ENCODE measurements at regions not wholly inside any gene's neighbourhood (a gene's known extent, or its start where the extent isn't known, plus 50 kb on each side); places are given as distances from the start of the nearest gene placed in this dataset.
A peak's percentile ranks its signal among the peaks of the same experiment; 100 is the strongest.
"Not testable (repeated sequence)": the region's sequence is repeated elsewhere in the genome, so short reads cannot be mapped to it uniquely, and the experiment has no call there.

DNA sequence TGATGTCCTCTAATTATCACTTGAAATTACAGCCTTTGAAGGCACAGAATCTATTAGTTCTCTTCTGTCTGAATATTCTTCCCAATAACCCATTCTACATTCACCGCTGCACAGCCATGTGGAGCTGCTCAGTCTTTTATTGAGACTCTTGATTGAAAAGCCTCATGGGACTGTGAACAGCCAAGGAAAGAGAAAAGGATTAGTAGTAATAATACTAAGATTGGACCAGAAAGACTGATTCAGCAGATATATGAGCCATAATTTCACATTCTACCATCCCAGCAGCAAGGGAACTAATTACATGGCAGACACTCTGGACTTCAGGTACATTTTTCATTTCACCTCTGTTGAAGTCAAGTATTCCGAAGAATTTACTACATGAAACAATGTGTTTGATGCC, 2471.7 kb downstream of the ARAP2 start:
- no peak for DNase-seq

- DNase-seq = no peak
Measured at GRCh38 chr4:33780952-33781791, 2463.1 kb downstream of the ARAP2 start.

GRCh38 chr4:33785843-33786242, 2458.5 kb downstream of the ARAP2 start:
- no peak for DNase-seq

DNA sequence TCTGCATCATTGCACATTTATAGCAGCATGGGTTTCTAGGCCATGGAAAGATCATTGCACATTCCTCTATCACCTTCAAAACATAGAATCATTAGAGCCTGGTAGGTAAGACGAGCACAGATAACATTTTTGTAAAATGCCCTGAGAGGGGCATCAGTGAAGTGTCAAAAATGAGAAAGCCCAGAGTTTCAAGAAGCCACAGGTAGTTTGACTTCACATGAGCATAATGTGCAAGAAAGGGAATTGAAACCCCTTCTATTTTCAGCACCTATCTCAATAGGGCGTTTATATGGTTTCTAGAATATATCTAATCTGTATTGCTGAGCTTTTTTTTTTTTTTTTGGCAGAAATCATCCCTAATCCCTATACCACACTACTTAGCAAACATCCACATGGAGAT, 2441.7 kb downstream of the ARAP2 start:
- DNase-seq = peak; percentile 4

GRCh38 chr4:33825685-33826084, 2418.6 kb downstream of the ARAP2 start:
- no peak for DNase-seq

GRCh38 chr4:33829356-33829755, 2415.0 kb downstream of the ARAP2 start:
- not testable (repeated sequence) for DNase-seq

DNA sequence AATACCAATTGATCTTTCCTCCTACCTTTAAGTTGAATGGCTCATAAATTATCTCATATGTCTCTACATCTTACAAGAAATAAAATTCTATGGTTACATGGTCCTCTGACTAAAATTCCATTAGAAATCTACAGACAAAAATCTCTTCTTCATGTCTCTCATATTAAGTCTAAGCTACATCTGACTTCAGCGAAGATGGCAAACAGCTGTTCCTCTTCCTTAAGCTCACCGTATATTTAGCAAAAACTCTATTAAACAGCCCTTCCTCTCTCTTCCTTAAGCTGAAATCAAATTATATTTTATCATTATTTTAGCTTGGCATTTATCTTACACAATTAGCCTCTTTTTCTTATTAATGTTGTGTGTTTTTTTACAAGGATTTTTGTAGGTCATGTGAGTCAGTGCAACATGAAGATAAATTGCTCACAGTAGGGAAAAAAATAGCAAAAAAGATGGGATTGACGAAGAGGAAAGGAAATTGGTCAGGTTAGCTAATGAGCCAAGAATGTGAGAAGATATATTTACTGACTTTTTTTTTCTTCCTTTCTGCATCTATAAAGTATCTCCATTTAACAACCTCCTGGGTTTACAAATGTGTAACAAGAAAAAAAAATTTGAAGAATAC, 2412.8 kb downstream of the ARAP2 start:
- no peak for DNase-seq

- DNase-seq = not testable (repeated sequence)
Measured at GRCh38 chr4:33835764-33836163, 2408.6 kb downstream of the ARAP2 start.

DNA sequence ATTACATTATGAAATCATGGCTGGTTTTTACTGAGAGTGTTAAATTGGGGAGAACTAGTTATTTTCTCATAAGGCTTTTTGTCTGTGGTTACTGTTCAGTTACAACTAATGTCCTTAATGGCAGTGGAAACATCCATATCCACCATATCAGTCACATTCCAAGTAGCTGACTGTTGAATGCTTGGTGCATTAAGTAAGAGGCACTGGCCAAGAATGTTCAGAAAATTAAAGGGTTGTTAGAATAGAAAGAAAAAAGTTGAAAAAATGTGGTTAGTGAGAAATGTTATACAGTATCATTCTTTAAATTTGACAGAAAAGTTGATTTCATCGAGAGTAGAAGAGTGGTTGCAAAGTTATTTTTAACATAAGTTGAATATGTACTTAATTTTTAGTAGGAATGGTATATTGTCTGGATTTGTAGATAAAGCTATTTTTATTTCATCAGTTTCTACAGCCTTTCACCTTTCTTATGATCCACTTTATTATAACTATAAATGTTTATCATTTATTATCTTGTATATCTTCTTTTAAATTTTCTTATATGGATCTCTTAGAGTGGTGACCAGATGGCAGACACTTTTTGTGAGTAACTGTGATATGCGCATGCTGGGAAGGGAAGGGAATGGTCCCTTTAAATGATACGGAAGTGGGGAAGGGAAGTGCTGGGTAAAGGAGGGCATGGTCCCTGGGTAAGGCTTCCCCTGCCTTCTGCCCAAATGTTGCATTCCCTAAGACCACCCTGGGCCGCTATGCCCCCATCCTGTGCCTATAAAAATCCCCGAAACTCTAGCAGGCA, 2407.1 kb downstream of the ARAP2 start:
- DNase-seq = no peak

- no peak for DNase-seq
Measured at GRCh38 chr4:33841120-33841519, 2403.2 kb downstream of the ARAP2 start.

DNA sequence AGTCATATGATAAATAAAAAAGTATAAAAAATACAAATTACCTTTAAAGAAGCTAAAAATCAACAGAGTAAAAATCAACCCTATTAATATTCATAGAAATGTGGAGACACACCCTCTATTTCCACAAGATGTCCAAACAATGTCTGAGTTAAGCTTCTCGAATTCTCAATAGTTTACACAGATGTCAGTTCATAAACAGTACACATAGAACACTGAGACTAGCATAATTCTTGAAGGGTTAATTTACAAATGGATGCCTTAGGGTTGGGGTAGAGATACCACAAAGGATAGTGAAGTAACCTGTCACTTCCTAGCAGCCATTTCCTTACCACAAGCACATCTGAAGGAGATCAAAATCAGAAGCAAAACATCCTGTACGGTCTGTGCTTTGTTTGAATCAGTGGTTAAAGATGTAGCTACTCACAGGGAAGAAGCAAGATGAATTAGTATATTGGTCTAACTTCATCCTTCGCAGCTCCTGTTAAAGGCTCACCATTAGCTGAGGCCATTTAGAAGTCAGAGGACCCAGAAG, 2393.9 kb downstream of the ARAP2 start:
- no peak for DNase-seq

- not testable (repeated sequence) for DNase-seq
Measured at GRCh38 chr4:33853670-33854069, 2390.6 kb downstream of the ARAP2 start.

GRCh38 chr4:33864290-33864859, 2379.9 kb downstream of the ARAP2 start:
- DNase-seq = no peak

DNA sequence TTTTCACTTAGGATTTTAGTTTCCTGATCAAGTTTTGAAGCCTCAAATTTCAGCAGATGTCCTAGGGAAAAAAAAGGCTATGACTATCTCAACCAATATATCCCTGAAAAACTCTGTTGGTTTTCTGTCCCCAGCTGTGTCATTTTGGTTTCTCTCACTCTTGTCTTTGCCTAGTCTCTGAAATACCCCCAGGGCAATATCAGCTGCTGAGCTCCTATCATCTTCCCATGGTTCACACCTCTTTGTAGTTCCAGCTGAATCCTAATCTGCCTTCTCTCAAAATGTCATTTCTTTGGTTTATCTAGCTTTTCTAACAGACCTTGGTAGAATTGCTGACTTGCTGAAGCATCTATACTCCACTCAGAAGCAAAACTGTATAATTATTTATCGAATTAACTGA, 2370.5 kb downstream of the ARAP2 start:
- no peak for DNase-seq

DNA sequence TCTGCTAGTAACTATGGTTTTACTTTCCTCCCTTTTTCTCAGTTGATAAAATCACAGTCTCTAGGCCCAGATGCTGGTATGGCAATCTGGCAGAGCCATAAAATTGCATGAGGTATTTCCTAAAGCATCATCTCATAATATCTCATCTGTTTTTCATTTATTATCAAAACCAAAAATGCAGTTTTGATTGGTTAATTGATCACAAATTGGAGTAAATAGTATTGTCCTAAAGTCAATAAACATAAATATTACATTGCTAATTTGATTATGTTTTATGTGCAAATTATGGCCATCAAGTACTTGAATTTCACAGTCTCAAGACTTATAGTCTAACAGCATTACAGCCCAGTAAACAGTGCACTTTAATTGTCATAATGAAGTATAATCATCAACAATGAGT, 2365.6 kb downstream of the ARAP2 start:
- DNase-seq = no peak

- no peak for DNase-seq
Measured at GRCh38 chr4:33881176-33881575, 2363.1 kb downstream of the ARAP2 start.

DNA sequence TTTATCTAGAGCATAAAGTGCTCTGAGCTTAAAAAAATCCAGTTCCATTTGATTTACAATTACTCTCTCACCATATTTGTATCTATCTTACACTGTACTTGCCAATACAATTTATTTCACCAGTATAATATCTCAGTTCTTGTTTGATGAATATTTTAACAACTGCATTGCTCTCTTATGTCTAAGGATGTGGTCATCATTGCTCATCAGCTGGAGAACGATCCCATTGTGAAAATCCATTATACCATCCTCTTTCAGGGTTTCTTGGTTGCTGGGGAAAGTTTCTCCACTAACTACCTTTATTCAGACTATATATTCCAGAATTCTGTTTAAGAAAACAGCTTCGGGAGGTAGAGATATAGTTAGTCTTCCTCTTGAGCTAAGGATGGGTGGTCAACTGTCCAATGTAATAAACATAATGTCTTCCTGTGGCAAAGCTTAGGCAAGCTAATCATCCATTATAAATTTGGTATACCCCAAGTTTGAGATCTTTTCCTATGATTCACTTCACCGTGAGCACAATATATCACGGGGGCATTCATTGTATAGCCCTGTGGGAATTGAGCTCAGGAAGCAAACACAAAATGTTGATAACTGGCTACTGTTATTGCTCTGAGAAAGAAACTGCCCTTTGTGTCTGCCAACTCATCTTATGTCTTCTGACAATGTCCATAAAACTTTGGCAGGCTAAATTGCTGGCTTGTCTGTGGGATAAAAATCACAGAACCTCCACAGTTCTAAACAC, 2361.9 kb downstream of the ARAP2 start:
- no peak for DNase-seq

DNA sequence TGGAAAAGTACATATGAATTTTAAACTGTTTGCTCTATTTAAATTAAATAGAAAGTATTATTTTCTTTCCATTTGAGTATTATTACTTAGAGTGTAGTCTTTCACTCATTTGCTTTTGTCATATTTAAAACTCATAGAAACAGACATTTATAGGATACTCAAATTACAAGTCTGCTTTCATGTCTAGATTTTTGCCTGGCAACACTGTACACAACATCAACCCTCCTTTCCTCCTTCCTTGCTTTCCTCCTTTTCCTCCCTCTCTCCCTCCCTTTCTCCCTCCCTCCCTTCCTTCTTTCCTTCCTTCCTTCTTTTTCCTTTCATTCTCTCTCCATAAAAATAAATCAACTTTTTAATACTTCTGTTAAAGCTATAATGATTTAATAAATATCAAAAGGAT, 2361.2 kb downstream of the ARAP2 start:
- DNase-seq = no peak

GRCh38 chr4:33886356-33886755, 2358.0 kb downstream of the ARAP2 start:
- DNase-seq = no peak

- DNase-seq = no peak
Measured at GRCh38 chr4:33890841-33891240, 2353.5 kb downstream of the ARAP2 start.

DNA sequence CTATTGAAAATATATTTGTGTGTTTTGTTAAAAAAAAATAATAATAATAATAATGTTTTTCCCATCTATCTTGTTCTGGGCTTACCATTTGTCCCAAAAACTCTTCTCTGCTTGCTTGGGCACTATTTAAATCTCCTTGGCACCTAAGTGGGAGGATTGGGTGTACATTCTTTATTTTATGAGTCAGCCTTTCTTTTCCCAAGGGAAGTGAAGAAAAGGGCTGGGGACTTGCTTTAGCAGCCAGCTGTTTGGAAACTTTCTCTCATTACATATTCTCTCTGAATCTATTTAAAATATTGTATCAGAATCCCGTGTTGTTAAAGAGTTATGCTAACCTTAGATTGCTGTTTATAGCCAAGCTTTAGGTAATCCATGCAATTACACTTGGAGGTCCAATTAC, 2332.4 kb downstream of the ARAP2 start:
- DNase-seq = no peak

- DNase-seq = no peak
Measured at GRCh38 chr4:33914386-33914785, 2329.9 kb downstream of the ARAP2 start.
